Endothelial cell of umbilical vein (primary cell): ENCODE measurements at regions not wholly inside any gene's neighbourhood (a gene's known extent, or its start where the extent isn't known, plus 50 kb on each side); places are given as distances from the start of the nearest gene placed in this dataset.

Experiments used
- BruUV-seq: library from RNA; stranded (reverse); fragments of 400-500 nt; replicated peaks from 2 replicates; lab custom pipeline; 2021; lab: Mats Ljungman, UMichigan
- CTCF ChIA-PET: fragments of 300-600, 350-600 bp; sonication (Branson Sonifier 250); formaldehyde crosslinking; loops from one replicate; lab custom pipeline; 2021; ENCODE audit warnings: antibody characterized with exemption, inconsistent platforms; lab: Charles Lee
- POLR2A ChIA-PET: fragments of 300-600, 350-600 bp; sonication (Branson Sonifier 250); formaldehyde crosslinking; loops from one replicate; lab custom pipeline; 2021; ENCODE audit warnings: antibody characterized with exemption, inconsistent platforms; lab: Charles Lee
- DNase-seq: peaks from one replicate; pipeline ENCODE4 v3.0.0-alpha.2; 2011; ENCODE audit warnings: low read depth, low spot score
- FAIRE-seq: peaks from 2 replicates; lab custom pipeline; 2011; peaks lifted over from hg19 to GRCh38; lab: Jason Lieb, UNC
- H2AFZ ChIP-seq: 2 replicates; pipeline ENCODE4 v1.6.0; 2012; ENCODE audit warnings: low read depth, low read length, control low read depth, inconsistent platforms
- H3K27ac ChIP-seq: 2 replicates; pipeline ENCODE4 v1.5.1; 2011; ENCODE audit warnings: low read depth, mild to moderate bottlenecking, control low read depth, low read length, moderate library complexity; ENCODE audit not compliant: insufficient read depth
- H3K27me3 ChIP-seq, 2 experiments: 2 replicates each; pipeline versions ENCODE4 v1.6.0 to v1.6.1; 2011; ENCODE audit warnings: low read length in 2 of 2, mixed read lengths in 1 of 2; ENCODE audit not compliant: control insufficient read depth in 2 of 2, insufficient read depth in 2 of 2
- H3K36me3 ChIP-seq, 2 experiments: 2 replicates in 1 of 2; 3 replicates in 1 of 2; pipeline ENCODE4 v1.5.1; 2011; ENCODE audit warnings: low read length in 2 of 2, mild to moderate bottlenecking in 1 of 2, moderate library complexity in 1 of 2; ENCODE audit not compliant: control insufficient read depth in 2 of 2, insufficient read depth in 2 of 2; ENCODE audit errors: extremely low read depth in 1 of 2
- H3K4me1 ChIP-seq: 3 replicates; pipeline ENCODE4 v1.5.1; 2011; ENCODE audit warnings: mild to moderate bottlenecking, low read length; ENCODE audit not compliant: control insufficient read depth, insufficient read depth; ENCODE audit errors: extremely low read depth
- H3K4me2 ChIP-seq: 2 replicates; pipeline ENCODE4 v1.6.1; 2011; ENCODE audit warnings: low read length, control low read depth, mixed read lengths; ENCODE audit not compliant: insufficient read depth
- H3K4me3 ChIP-seq, 3 experiments: fragments of 200-600 bp in 1 of 3; sonication (generic), shearing (Covaris generic) in 1 of 3; replicated peaks in 1 of 3; 2 replicates each; pipeline ENCODE4 v1.5.1; 2011 to 2016; ENCODE audit warnings: control low read depth in 3 of 3, low read length in 3 of 3, mild to moderate bottlenecking in 2 of 3, inconsistent platforms in 1 of 3, low read depth in 1 of 3, moderate library complexity in 1 of 3; ENCODE audit not compliant: insufficient read depth in 1 of 3
- H3K79me2 ChIP-seq: 2 replicates; pipeline ENCODE4 v1.6.0; 2012; ENCODE audit warnings: low read length, inconsistent platforms; ENCODE audit not compliant: control insufficient read depth, insufficient read depth
- H3K9ac ChIP-seq: replicated peaks from 2 replicates; pipeline ENCODE3; 2011; ENCODE audit warnings: low read length, control low read depth; ENCODE audit not compliant: insufficient read depth; ENCODE audit errors: extremely low read depth
- H3K9me1 ChIP-seq: replicated peaks from 3 replicates; pipeline ENCODE4 v1.6.0; 2011; ENCODE audit warnings: mild to moderate bottlenecking, low read length; ENCODE audit not compliant: control insufficient read depth, insufficient read depth; ENCODE audit errors: extremely low read depth
- H3K9me3 ChIP-seq: replicated peaks from 2 replicates; pipeline ENCODE4 v1.5.1; 2012; ENCODE audit warnings: low read length, inconsistent platforms; ENCODE audit not compliant: control insufficient read depth, insufficient read depth
- H4K20me1 ChIP-seq: replicated peaks from 2 replicates; pipeline ENCODE3; 2011; ENCODE audit warnings: mild to moderate bottlenecking, low read length; ENCODE audit not compliant: control insufficient read depth, insufficient read depth; ENCODE audit errors: extremely low read depth
- CTCF ChIP-seq, 2 donors: IDR thresholded peaks; 1 replicate in 1 of 2; 2 replicates in 1 of 2; pipeline ENCODE4 v1.5.1; 2011; ENCODE audit warnings: low read length in 2 of 2, mild to moderate bottlenecking in 2 of 2, moderate library complexity in 2 of 2, control low read depth in 1 of 2, inconsistent platforms in 1 of 2, low read depth in 1 of 2; ENCODE audit not compliant: insufficient read depth in 1 of 2; ENCODE audit errors: extremely low read depth in 1 of 2
- EZH2 ChIP-seq: IDR thresholded peaks from 2 replicates; pipeline ENCODE4 v1.6.1; 2012; ENCODE audit warnings: borderline replicate concordance, low read depth, mild to moderate bottlenecking, moderate library complexity, low read length, inconsistent platforms; ENCODE audit not compliant: severe bottlenecking
- FOS ChIP-seq: IDR thresholded peaks from 2 replicates; pipeline ENCODE4 v1.6.1; 2011; ENCODE audit warnings: mild to moderate bottlenecking, low read length, moderate library complexity, borderline replicate concordance; ENCODE audit not compliant: insufficient read depth
- GATA2 ChIP-seq: IDR thresholded peaks from 2 replicates; pipeline ENCODE4 v1.7.0; 2011; ENCODE audit warnings: low read depth, mild to moderate bottlenecking, moderate library complexity, mixed read lengths, low read length; ENCODE audit not compliant: insufficient read length, insufficient read depth
- JUN ChIP-seq: IDR thresholded peaks from 2 replicates; pipeline ENCODE4 v1.6.1; 2011; ENCODE audit warnings: borderline replicate concordance, low read depth; ENCODE audit not compliant: insufficient read length, insufficient read depth
- MAX ChIP-seq: IDR thresholded peaks from 2 replicates; pipeline ENCODE4 v1.6.1; 2011; ENCODE audit not compliant: insufficient read depth, insufficient read length
- MYC ChIP-seq: IDR thresholded peaks from one replicate; pipeline ENCODE4 v1.6.1; 2011; ENCODE audit warnings: mild to moderate bottlenecking, low read depth, low read length
- POLR2A ChIP-seq: IDR thresholded peaks from 2 replicates; pipeline ENCODE4 v1.6.1; 2012; ENCODE audit warnings: low read depth, mild to moderate bottlenecking, control low read depth, low read length
- POLR2AphosphoS5 ChIP-seq: IDR thresholded peaks from 2 replicates; pipeline ENCODE4 v1.6.1; 2012; ENCODE audit warnings: low read depth, mild to moderate bottlenecking, control low read depth, low read length, moderate library complexity; ENCODE audit not compliant: insufficient read depth
- dilution Hi-C: fragments of 300-500 bp; cut with MboI; formaldehyde crosslinking; loops from one replicate; pipeline ENCODE4 v1.15.0; 2019; ENCODE audit warnings: low sequenced_read_pairs; ENCODE audit not compliant: extremely low pct_ligation_motif_present
- intact Hi-C: fragments of 100-400 bp; cut with micrococcal nuclease; formaldehyde crosslinking; loops from one replicate; pipeline ENCODE4 v1.10.0; 2022

GRCh38 chr22:23501261-23501619, 78.8 kb downstream of the IGLL1 start:
- Histone ChIP-seq H3K9me3 (no peaks in the 10 kb centered on the region), H3K4me3 (no peak overlapping the region), H3K27me3 (no peaks in the 10 kb centered on the region), H3K27ac (no peak overlapping the region), H3K36me3 (no peaks in the 10 kb centered on the region), H3K9me1 (no peaks in the 10 kb centered on the region), H3K4me2 (no peak overlapping the region), H3K9ac (no peak overlapping the region), H3K79me2 (no peaks in the 10 kb centered on the region), H2AFZ (no peak overlapping the region), H3K4me1 (no peaks in the 10 kb centered on the region), H4K20me1 (no peaks in the 10 kb centered on the region)
- BruUV-seq, result no TSS peak
- FAIRE-seq (no peak), DNase-seq (no peak)
- TF ChIP-seq POLR2AphosphoS5 (no peak), CTCF (IDR thresholded peaks at IDR 0.05; ENCODE audit: extremely low read depth in 1 of 2, insufficient read depth in 1 of 2, low read depth in 1 of 2, low read length in 2 of 2) (no peak), MYC (no peak), GATA2 (no peak), FOS (no peak), MAX (no peak), JUN (no peak), EZH2 (no peak), POLR2A (no peak)
- ChIA-PET POLR2A (no interaction called here), CTCF (interaction anchor here (0.8 kb wide), 1 partner anchor 9 kb away, joined by 3 read pairs; no protein-coding TSS in a partner anchor)
- intact Hi-C loops (no loop called here), dilution Hi-C loops (no loop called here)
